ENCODE measurements at regions not wholly inside any gene's neighbourhood (a gene's known extent, or its start where the extent isn't known, plus 50 kb on each side); places are given as distances from the start of the nearest gene placed in this dataset.

DNA sequence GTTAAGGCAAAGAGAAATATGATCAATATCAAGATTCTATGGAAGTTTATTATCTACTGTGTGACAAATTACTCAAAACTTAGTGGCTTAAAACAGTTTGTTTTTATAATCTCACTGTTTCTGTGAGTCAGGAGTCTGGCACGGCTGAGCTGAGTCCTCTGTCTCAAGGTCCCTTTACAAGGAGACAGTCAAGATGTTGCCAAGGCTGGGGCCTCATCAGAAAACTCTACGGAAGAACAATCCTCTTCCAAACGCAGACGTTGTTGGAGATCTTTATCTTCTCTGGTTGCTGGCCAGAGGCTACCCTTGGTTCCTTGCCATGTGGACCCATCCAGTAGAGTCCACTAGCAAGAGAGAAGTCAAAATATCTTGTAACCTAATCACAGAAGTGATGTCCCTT is 100.6 kb upstream of the CCND2 start:
- Histone ChIP-seq H3K27me3 (ENCODE audit: control insufficient read depth, insufficient read depth, low read length) (peaks cover 2% of the 10 kb centered on the region; the same call in 1 of the 2 replicates), H3K18ac (ENCODE audit: low read depth, low read length) (no peak overlapping the region), H3K14ac (replicated peaks; ENCODE audit: low read depth, low read length) (no peak overlapping the region), H2AK5ac (ENCODE audit: low read depth, low read length) (no peak overlapping the region), H4K20me1 (ENCODE audit: insufficient read depth, low read length) (no peaks in the 10 kb centered on the region), H2BK120ac (ENCODE audit: low read depth, low read length) (no peak overlapping the region), H3K4ac (ENCODE audit: low read depth, low read length) (no peak overlapping the region), H3K4me3 (ENCODE audit: insufficient read depth, low read depth, low read length) (no peak overlapping the region), H3K9ac (ENCODE audit: low read depth, low read length) (no peak overlapping the region), H3K4me2 (ENCODE audit: low read depth, low read length) (no peak overlapping the region; the same call in 1 of the 2 replicates), H3K9me1 (ENCODE audit: insufficient read depth, low read length) (no peaks in the 10 kb centered on the region), H2AK9ac (replicated peaks; ENCODE audit: low read depth, low read length, poor library complexity) (no peak overlapping the region), H3K56ac (ENCODE audit: extremely low read depth, insufficient read depth, low read length) (no peak overlapping the region), H3K36me3 (ENCODE audit: control insufficient read depth, insufficient read depth, low read length) (no peaks in the 10 kb centered on the region), H4K5ac (ENCODE audit: low read depth, low read length) (no peak overlapping the region), H3K79me1 (ENCODE audit: low read depth in 1 of 2, low read length in 2 of 2) (no peaks in the 10 kb centered on the region), H3K4me1 (ENCODE audit: control insufficient read depth, insufficient read depth, low read length) (no peaks in the 10 kb centered on the region), H3K27ac (ENCODE audit: insufficient read depth, low read length) (no peak overlapping the region), H2AFZ (replicated peaks; ENCODE audit: low read length, poor library complexity) (no peak overlapping the region), H4K8ac (ENCODE audit: low read depth in 2 of 2, low read length in 2 of 2) (no peak overlapping the region), H2BK20ac (ENCODE audit: low read depth, low read length) (no peak overlapping the region), H4K91ac (ENCODE audit: insufficient read depth, low read depth, low read length) (no peak overlapping the region), H3K9me3 (ENCODE audit: control insufficient read depth, insufficient read depth, low read length) (no peaks in the 10 kb centered on the region), H2BK15ac (ENCODE audit: low read depth, low read length) (no peak overlapping the region), H3K23ac (ENCODE audit: low read depth, low read length) (no peak overlapping the region), H2BK5ac (ENCODE audit: low read depth, low read length, poor library complexity, severe bottlenecking) (no peak overlapping the region)
- dilution Hi-C loops (cut with HindIII; ENCODE audit: low sequenced_read_pairs, unreplicated experiment) (no loop called here), intact Hi-C loops (cut with micrococcal nuclease) (loop anchor here (2.0 kb wide), 1 partner anchor 56 kb away; no protein-coding TSS in a partner anchor), in situ Hi-C loops (cut with MboI; ENCODE audit: low sequenced_read_pairs) (no loop called here)
- ATAC-seq (ENCODE audit: low read depth) (peak; percentile 79), DNase-seq (peak; percentile 26)
- ChIA-PET CTCF (no interaction called here), POLR2A (ENCODE audit: unreplicated experiment) (interaction anchor here (1.0 kb wide), 1 partner anchor 9 kb away, joined by 9 read pairs; no protein-coding TSS in a partner anchor)
- WGBS, 2 experiments (ENCODE audit: extremely low coverage in 2 of 2, insufficient read length in 1 of 2) = 10% methylated on average over 2 of the region's 4 CpGs; no CpG with 5 or more reads in 1 of the 2 experiments
- TF ChIP-seq RAD21 (IDR thresholded peaks at IDR 0.05; ENCODE audit: low read length) (no peak), USF2 (IDR thresholded peaks at IDR 0.05; ENCODE audit: low read depth, low read length) (no peak), RCOR1 (IDR thresholded peaks at IDR 0.05; ENCODE audit: insufficient replicate concordance, low read length) (no peak), FOS (IDR thresholded peaks at IDR 0.05; ENCODE audit: low read depth, low read length) (no peak), CEBPB (IDR thresholded peaks at IDR 0.05; ENCODE audit: low read depth, low read length) (no peak), POLR2A (IDR thresholded peaks at IDR 0.05; ENCODE audit: low read depth, low read length) (no peak)
- TF ChIP-seq, protein P1, sequence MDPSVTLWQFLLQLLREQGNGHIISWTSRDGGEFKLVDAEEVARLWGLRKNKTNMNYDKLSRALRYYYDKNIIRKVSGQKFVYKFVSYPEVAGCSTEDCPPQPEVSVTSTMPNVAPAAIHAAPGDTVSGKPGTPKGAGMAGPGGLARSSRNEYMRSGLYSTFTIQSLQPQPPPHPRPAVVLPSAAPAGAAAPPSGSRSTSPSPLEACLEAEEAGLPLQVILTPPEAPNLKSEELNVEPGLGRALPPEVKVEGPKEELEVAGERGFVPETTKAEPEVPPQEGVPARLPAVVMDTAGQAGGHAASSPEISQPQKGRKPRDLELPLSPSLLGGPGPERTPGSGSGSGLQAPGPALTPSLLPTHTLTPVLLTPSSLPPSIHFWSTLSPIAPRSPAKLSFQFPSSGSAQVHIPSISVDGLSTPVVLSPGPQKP (IDR thresholded peaks at IDR 0.05; ENCODE audit: borderline replicate concordance, low read depth, low read length) = no peak
- BruUV-seq (replicated peaks) = no TSS peak

All from IMR-90 (cell line).